ENCODE measurements at regions not wholly inside any gene's neighbourhood (a gene's known extent, or its start where the extent isn't known, plus 50 kb on each side); places are given as distances from the start of the nearest gene placed in this dataset.
"Not testable (repeated sequence)": the region's sequence is repeated elsewhere in the genome, so short reads cannot be mapped to it uniquely, and the experiment has no call there.

GRCh38 chrX:76535675-76536074 is 108.2 kb downstream of the MAGEE1 start:
- not testable (repeated sequence) for TF ChIP-seq CTCF (IDR thresholded peaks at IDR 0.05; ENCODE audit: low read depth, low read length); POLR2A (IDR thresholded peaks at IDR 0.05; ENCODE audit: extremely low read depth, insufficient read length)

All from NB4 (cell line).